GM12891 (cell line): ENCODE measurements at regions not wholly inside any gene's neighbourhood (a gene's known extent, or its start where the extent isn't known, plus 50 kb on each side); places are given as distances from the start of the nearest gene placed in this dataset.

ENCODE experiments used
- DNase-seq: peaks from one replicate; pipeline ENCODE4 v3.0.0; 2011; ENCODE audit warnings: low spot score; ENCODE audit not compliant: insufficient read length
- FAIRE-seq: peaks from 2 replicates; lab custom pipeline; 2011; peaks lifted over from hg19 to GRCh38; lab: Jason Lieb, UNC
- PAX5 ChIP-seq: IDR thresholded peaks from 2 replicates; pipeline ENCODE4 v1.6.1; 2011; ENCODE audit warnings: low read length, moderate library complexity, mild to moderate bottlenecking; ENCODE audit not compliant: insufficient read depth, severe bottlenecking
- POLR2A ChIP-seq: IDR thresholded peaks from 2 replicates; pipeline ENCODE4 v1.6.1; 2011; ENCODE audit warnings: low read depth, low read length, control low read depth
- POLR2AphosphoS5 ChIP-seq: IDR thresholded peaks from 2 replicates; pipeline ENCODE4 v1.6.1; 2011; ENCODE audit warnings: low read depth, low read length, control low read depth
- POU2F2 ChIP-seq: IDR thresholded peaks from 2 replicates; pipeline ENCODE4 v1.6.1; 2011; ENCODE audit warnings: low read depth, mild to moderate bottlenecking, control low read depth, low read length, moderate library complexity
- SPI1 ChIP-seq: IDR thresholded peaks from 2 replicates; pipeline ENCODE4 v1.6.1; 2011; ENCODE audit warnings: low read depth, low read length, control low read depth
- TAF1 ChIP-seq: IDR thresholded peaks from 2 replicates; pipeline ENCODE4 v1.6.1; 2011; ENCODE audit warnings: low read depth, low read length, control low read depth

GRCh38 chr12:25744313-25744712, 191.2 kb upstream of the LMNTD1 start:
- FAIRE-seq (no peak), DNase-seq (no peak)
- no peak for TF ChIP-seq POLR2AphosphoS5
- TF ChIP-seq SPI1 = no peak
- TF ChIP-seq TAF1 = no peak
- TF ChIP-seq POLR2A = no peak
- TF ChIP-seq PAX5 = no peak
- TF ChIP-seq POU2F2 = no peak

- TF ChIP-seq POU2F2 = no peak
- no peak for DNase-seq
- no peak for FAIRE-seq
Observed at GRCh38 chr12:25745281-25745680, 192.2 kb upstream of the LMNTD1 start.

GRCh38 chr12:25746131-25746530, 193.0 kb upstream of the LMNTD1 start:
- no peak for FAIRE-seq
- no peak for TF ChIP-seq PAX5
- TF ChIP-seq POU2F2 = no peak
- TF ChIP-seq POLR2A = no peak
- TF ChIP-seq POLR2AphosphoS5 = no peak
- TF ChIP-seq SPI1 = no peak
- no peak for TF ChIP-seq TAF1
- DNase-seq = no peak

GRCh38 chr12:25752710-25753309, 199.7 kb upstream of the LMNTD1 start:
- DNase-seq (no peak), FAIRE-seq (no peak)
- no peak for TF ChIP-seq SPI1
- no peak for TF ChIP-seq TAF1
- no peak for TF ChIP-seq POLR2AphosphoS5
- no peak for TF ChIP-seq POLR2A
- no peak for TF ChIP-seq POU2F2
- TF ChIP-seq PAX5 = no peak

GRCh38 chr12:25755136-25755970, 202.3 kb upstream of the LMNTD1 start:
- TF ChIP-seq PAX5 (no peak), POLR2A (no peak), TAF1 (no peak), POU2F2 (no peak), SPI1 (no peak), POLR2AphosphoS5 (no peak)
- DNase-seq = no peak
- no peak for FAIRE-seq

GRCh38 chr12:25755971-25756260, 202.6 kb upstream of the RASSF8 start:
- DNase-seq (no peak), FAIRE-seq (no peak)
- TF ChIP-seq POU2F2 = no peak
- no peak for TF ChIP-seq POLR2AphosphoS5
- TF ChIP-seq PAX5 = no peak
- TF ChIP-seq SPI1 = no peak
- TF ChIP-seq POLR2A = no peak
- no peak for TF ChIP-seq TAF1

- FAIRE-seq (no peak), DNase-seq (no peak)
- TF ChIP-seq PAX5 = no peak
- no peak for TF ChIP-seq POLR2AphosphoS5
- no peak for TF ChIP-seq POLR2A
- no peak for TF ChIP-seq SPI1
- TF ChIP-seq TAF1 = no peak
- TF ChIP-seq POU2F2 = no peak
Observed at GRCh38 chr12:25757037-25757665, 201.3 kb upstream of the RASSF8 start.

GRCh38 chr12:25759752-25760151, 198.7 kb upstream of the RASSF8 start:
- FAIRE-seq = no peak
- TF ChIP-seq SPI1 (no peak), POLR2AphosphoS5 (no peak), PAX5 (no peak)
- no peak for DNase-seq

- FAIRE-seq (no peak), DNase-seq (no peak)
- no peak for TF ChIP-seq POLR2A
- no peak for TF ChIP-seq TAF1
- TF ChIP-seq POU2F2 = no peak
- no peak for TF ChIP-seq POLR2AphosphoS5
- no peak for TF ChIP-seq SPI1
- TF ChIP-seq PAX5 = no peak
Observed at GRCh38 chr12:25761356-25761755, 197.1 kb upstream of the RASSF8 start.

- TF ChIP-seq PAX5 (no peak), SPI1 (no peak), TAF1 (no peak), POU2F2 (no peak), POLR2AphosphoS5 (no peak), POLR2A (no peak)
Observed at GRCh38 chr12:25764409-25764808, 194.1 kb upstream of the RASSF8 start.

More at GRCh38 chr12:25764409-25764808, 194.1 kb upstream of the RASSF8 start:
- DNase-seq (no peak), FAIRE-seq (no peak)
